GM21390 (cell line): ENCODE measurements at regions not wholly inside any gene's neighbourhood (a gene's known extent, or its start where the extent isn't known, plus 50 kb on each side); places are given as distances from the start of the nearest gene placed in this dataset.
"Not testable (repeated sequence)": the region's sequence is repeated elsewhere in the genome, so short reads cannot be mapped to it uniquely, and the experiment has no call there.

Source experiments
- ATAC-seq: cut with Tn5 transposase; IDR thresholded peaks from one replicate; pipeline ENCODE4 v1.9.1; 2021; ENCODE audit not compliant: unreplicated experiment

DNA sequence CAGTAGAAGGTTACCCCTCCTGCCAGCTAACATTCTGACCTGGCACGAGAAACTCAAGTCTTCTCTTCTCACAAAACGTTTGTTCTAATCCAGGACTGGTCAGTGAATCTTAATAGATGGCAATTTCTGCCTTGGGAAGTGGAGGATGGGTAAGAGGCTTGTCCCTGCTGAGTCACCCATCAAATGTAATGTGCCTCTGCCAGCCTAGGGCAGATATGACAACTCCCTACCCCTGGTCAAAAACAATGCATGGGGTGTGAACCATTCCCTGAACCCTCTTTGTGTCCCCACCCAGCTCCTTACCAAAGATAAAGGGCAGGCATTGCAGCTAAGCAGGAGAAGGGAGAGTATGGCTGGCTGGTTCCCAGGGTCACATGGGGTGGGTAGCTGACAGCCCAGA is 1052.9 kb downstream of the GALC start:
- ATAC-seq, result no peak

DNA sequence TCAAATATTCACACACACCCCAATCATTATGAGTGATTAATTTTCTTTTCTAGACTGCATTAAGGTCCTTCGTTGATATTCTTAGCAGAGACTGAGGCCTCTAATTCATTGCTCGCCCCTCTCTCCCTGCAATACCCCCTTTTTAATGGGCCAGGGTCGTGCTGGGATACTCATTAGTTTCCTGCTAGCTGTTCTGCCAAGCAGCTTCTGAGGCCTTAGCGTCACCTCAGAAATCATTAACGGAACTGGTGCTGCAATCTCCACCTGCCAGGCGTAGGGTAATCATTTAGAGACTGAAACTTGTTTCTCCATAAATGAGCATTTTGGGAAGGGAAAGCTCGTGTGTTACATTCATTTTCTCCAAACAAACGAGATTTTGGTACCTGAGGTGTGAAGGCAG is 1054.7 kb downstream of the GALC start:
- no peak for ATAC-seq

GRCh38 chr14:86936556-86936955 is 1056.4 kb downstream of the GALC start:
- no peak for ATAC-seq

GRCh38 chr14:86935241-86935885 is 1057.6 kb downstream of the GALC start:
- ATAC-seq, result no peak

DNA sequence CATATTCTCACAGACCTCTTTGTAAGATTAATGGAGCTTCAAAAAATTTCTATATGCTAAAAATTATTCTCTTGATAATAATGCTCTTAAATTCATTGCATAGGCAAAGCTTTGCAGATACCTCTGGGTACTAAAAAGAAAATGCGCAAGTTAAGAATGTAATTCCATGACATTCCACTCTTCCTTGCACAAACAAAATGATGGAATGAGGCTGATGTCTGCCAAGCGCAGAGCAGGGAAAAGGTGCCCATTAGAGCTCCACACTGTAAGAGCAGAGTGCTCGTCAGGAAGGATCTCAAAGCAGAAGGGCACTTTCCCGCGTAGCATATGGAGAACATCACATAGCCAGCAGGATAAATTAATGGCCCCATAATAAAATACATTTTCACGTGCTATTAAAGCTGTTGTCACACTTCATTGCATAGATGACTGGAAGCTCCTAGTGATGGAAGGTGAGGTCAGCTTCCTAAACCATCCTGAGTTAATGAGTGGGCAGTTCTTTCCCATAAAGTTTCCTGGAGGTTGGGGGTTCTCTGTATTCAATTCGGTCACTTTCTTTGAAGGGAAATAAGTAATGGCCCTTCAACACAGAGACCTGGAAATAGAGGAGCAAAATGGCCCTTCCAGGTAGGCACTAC is 1058.9 kb downstream of the GALC start:
- ATAC-seq, result no peak

- no peak for ATAC-seq
Measured at GRCh38 chr14:86933460-86933859, 1059.5 kb downstream of the GALC start.

- no peak for ATAC-seq
Measured at GRCh38 chr14:86915406-86915805, 1077.6 kb downstream of the GALC start.

DNA sequence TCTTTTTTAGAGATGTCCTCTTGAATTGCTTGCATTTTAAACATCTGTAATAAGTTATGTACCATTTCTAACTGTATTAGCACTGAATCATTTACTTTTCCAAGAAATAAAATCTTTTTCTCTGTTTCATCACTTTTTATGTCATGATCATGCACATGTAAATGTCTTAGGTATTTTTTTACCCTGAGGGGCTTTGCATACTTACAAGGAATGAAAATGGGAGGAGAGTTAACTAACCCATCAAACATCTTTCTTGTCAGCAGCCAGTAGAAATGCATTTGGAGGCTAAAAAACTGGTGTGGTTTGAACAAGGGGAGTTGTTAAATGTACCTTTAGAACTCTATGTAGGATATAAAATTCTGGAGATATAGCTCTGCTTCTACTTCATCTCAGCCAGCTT is 1080.3 kb downstream of the GALC start:
- no peak for ATAC-seq

DNA sequence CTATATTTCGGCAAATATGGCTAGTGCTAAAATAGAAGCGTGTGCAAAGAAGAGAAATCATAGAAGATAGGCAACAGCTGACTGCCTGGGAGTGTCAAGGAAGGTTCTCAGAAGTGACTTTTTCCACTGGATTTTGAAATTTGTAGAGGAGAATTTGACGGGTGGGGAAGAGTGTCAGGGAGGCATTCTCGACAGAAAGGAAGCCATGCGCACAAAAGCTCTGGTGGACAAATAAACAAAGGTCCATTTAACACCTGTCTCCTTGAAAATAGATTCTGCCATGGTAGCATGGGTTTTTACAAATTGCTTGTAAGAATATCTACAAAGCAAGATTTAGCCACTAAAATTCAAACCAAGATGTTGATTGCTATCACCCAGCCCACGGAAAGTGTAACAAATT is 1081.5 kb downstream of the GALC start:
- ATAC-seq, result no peak

DNA sequence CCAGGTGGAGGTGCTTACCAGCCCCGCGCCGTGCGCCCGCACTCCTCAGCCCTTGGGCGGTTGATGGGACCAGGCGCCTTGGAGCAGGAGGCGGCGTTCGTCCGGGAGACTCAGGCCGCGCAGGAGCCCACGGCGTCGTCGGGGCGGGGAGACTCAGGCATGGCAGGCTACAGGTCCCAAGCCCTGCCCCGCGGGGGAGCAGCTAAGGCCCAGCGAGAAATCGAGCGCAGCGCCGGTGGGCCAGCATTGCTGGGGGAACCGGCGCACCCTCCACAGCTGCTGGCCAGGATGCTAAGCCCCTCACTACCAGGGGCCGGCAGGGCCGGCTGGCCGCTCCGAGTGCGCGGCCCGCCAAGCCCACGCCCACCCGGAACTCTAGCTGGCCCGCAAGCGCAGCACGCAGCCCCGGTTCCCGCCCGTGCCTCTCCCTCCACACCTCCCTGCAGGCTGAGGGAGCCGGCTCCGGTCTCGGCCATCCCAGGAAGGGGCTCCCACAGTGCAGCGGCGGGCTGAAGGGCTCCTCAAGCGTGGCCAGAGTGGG is 1087.5 kb downstream of the GALC start:
- ATAC-seq, result not testable (repeated sequence)

DNA sequence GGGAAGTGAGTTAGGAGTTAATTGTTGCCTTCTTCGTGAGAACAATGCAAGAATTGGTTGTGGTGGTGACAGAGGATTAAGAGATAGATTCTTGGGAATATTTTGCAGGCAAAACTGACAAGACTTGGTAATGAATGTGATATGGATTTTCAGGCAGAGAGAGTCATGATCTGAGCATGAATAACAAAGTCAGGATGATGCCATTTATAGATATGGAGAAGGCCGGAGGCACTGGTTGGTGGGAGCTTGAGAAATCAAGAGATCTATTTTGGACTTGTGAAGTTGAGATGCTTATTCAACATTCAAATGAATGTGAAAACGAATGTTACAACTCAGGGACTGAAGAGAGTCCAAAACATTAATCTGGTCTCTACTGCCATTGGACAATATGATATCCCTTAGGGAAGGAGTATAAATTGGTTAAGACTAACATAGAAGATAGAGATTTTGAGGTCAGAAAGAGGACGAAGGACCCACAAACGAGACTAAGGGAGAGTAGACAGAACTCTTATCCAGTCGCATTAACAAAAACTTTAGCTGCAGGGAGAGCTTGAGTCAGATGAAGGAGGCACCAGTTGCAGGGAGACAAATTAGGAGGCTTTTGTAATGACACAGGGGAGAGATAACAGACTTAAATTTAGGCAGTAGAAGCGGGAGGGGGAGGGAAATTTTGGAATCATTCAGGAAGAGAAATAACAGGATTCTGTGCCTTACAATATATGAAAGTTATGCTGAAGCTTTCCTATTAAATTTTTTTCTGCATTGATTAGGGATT is 1090.6 kb downstream of the GALC start:
- no peak for ATAC-seq

- ATAC-seq, result no peak
Measured at GRCh38 chr14:86897704-86898513, 1095.1 kb downstream of the GALC start.

DNA sequence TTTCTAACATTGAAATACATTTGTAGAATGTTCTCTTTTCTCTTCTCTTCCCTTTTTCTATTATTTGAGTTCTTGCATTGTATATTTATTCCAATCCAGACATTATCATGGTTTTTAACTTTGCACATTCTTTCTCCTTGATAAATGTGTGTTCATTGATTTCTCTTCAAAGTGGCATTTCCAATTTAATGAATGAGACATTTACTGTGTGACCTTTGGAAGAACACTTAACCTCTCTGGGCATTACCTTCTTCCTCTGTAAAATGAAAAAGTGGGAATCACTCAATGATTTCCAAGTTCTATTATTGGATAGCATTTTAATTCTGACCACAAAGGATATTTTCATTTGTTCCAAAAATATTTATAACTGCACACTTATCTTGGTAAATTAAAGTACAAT is 1095.8 kb downstream of the GALC start:
- no peak for ATAC-seq

DNA sequence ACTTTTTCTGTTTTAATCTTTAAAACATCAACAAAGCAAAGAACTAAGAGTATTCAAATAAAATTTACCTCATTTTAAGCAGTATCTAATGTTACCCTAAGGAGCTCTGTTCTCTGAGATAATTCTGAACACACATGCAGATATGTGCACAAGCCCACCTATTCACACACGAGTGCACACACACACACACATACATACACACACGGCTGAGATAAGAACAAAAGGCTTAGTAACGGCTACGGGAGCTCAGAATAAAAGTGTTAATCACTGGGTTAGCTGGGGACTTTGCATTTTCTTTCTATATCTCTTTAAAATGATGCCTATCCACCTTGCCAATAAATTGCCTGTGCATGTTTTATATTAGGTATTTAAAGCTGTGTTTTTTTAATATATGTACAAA is 1096.3 kb downstream of the GALC start:
- no peak for ATAC-seq

DNA sequence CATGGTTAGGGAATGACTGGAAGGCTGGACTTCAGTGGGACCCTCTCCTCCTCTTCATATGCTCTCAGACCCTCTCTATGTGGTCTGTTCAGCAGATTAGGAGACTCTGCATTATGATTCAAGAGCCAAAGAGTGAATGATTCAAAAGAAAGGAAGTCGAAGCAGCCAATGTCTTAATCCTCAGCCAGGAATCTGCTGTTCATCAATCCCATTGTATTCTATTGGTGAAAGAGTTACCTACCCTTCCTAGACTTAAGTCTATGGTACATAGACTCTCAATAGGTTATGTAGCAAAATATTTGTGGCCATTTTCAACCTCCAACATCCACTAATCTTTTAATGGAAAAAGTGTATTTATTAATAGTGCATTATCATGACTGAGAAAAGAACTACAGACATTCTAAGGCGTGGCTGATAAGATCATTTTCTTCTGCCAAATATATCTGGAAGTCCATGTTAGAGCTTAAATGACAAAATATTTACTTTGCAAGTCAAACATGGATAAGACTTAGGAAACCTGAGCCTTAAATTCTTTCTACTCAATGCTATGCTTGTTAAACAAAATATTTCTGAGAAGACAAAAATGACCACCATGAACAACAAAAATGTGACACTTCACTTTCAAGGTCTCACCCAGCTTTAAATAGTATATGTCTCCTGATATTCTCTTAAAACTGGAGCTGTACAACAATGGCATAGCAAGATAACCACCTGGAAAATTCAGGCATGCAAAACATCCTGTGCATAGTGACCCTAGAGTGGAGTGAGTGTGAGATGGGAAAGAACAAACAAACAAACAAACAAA is 1100.6 kb downstream of the GALC start:
- ATAC-seq, result no peak

- no peak for ATAC-seq
Measured at GRCh38 chr14:86885280-86885679, 1107.7 kb downstream of the GALC start.

DNA sequence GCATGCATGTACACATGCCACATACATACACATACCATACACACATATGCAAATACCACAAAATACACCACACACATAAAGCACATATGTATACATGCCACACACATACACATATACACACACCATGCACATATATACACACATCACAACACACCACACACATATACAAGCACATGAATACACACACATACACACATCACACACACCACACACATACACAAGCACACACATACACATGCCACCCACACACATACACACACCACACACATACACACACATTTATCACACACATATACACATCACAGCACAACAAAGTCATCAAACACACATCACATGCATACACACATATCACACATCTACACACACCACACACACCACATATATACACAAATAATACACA is 1108.5 kb downstream of the GALC start:
- no peak for ATAC-seq

DNA sequence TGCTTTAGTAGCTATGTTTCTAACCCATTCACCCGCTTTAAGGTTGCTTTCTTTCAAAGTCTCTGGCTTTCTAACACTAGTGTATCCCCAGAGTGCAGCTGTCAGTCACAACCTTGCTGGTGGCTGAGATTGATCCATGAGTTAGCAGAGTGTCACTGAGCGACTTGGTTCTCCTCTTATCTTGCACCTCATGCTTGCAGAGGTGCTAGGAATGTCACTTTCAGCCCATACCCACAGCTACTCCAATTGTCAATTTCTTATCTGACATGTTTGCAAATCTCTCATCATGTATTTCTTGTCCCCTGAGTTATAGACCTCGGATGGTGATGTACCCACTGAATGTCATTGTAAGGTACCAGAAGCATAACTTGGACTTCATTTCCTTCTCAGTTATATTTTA is 1110.2 kb downstream of the GALC start:
- no peak for ATAC-seq

DNA sequence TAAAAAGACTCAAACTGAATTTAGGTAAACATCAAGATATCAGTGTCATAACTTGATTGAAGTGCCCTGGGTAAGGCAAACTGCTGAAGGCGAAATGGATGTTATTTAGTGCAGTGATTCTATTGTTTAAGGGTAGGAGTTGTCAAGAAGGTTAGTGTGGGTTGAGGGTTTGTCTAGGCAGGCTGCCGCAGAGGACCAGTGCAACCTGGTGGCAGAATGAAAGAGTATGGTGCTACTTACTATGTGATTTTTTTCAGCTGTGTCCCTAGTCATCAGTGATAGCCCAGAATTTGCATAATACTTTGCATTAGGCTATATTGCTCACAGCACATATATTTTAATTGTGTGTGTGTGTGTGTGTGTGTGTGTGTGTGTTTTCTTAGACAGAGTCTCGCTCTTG is 1127.0 kb downstream of the GALC start:
- no peak for ATAC-seq

DNA sequence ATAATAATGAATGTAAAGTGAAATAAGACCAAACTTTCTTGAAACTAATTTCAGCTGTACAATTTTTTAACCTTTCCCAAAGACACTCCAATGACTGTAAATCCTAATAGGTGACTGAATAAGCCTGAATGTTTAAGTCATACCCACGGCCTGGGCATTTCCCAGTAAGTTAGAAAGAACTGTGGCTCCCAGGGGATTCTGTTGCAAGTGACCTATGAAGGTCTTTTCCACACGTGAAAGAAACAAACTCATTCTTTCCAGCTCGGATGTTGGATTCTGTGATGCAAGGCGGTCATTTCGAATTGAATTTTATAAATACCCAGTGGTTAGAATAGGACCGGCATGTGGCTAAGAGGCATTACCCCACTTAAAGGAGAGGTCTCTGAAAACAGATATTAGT is 1134.4 kb downstream of the GALC start:
- ATAC-seq, result no peak
